ENCODE measurements at regions not wholly inside any gene's neighbourhood (a gene's known extent, or its start where the extent isn't known, plus 50 kb on each side); places are given as distances from the start of the nearest gene placed in this dataset.

GRCh38 chr2:217680381-217680780 is 322.4 kb downstream of the TNS1 start:
- TF ChIP-seq POLR2A (IDR thresholded peaks at IDR 0.05) (no peak), POLR2AphosphoS5 (IDR thresholded peaks at IDR 0.05) (no peak), EP300 (IDR thresholded peaks at IDR 0.05) (no peak)
- TF ChIP-seq, protein P1, sequence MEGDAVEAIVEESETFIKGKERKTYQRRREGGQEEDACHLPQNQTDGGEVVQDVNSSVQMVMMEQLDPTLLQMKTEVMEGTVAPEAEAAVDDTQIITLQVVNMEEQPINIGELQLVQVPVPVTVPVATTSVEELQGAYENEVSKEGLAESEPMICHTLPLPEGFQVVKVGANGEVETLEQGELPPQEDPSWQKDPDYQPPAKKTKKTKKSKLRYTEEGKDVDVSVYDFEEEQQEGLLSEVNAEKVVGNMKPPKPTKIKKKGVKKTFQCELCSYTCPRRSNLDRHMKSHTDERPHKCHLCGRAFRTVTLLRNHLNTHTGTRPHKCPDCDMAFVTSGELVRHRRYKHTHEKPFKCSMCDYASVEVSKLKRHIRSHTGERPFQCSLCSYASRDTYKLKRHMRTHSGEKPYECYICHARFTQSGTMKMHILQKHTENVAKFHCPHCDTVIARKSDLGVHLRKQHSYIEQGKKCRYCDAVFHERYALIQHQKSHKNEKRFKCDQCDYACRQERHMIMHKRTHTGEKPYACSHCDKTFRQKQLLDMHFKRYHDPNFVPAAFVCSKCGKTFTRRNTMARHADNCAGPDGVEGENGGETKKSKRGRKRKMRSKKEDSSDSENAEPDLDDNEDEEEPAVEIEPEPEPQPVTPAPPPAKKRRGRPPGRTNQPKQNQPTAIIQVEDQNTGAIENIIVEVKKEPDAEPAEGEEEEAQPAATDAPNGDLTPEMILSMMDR (IDR thresholded peaks at IDR 0.05) = no peak
- DNase-seq (no peak), ATAC-seq (ENCODE audit: low FRiP score in 2 of 2) (no peak)
- H3K9me3 ChIP-seq = no peaks in the 10 kb centered on the region
- no peaks in the 10 kb centered on the region for H3K36me3 ChIP-seq
- no peak overlapping the region for H3K4me3 ChIP-seq
- H3K4me1 ChIP-seq = peaks cover 0 to 3% (median under 1%) of the 10 kb centered on the region in 4 donors
- no peak overlapping the region for H3K27ac ChIP-seq
- 90% methylated on average over 2 of the region's 2 CpGs for WGBS, 2 donors
- no peaks in the 10 kb centered on the region for H3K27me3 ChIP-seq

- ATAC-seq (ENCODE audit: low FRiP score in 2 of 2) = no peak
- DNase-seq = no peak
Measured at GRCh38 chr2:217673627-217674026, 329.2 kb downstream of the TNS1 start.

GRCh38 chr2:217672472-217672871 is 330.3 kb downstream of the TNS1 start:
- ATAC-seq (ENCODE audit: low FRiP score in 2 of 2) (peak; percentile 57 to 73), DNase-seq (peak in 1 of 2 donors; percentile 67)
- Histone ChIP-seq H3K36me3 (no peaks in the 10 kb centered on the region), H3K4me3 (no peak overlapping the region), H3K4me1 (peaks cover 0 to 6% (median 0%) of the 10 kb centered on the region in 4 donors), H3K9me3 (no peaks in the 10 kb centered on the region), H3K27me3 (no peaks in the 10 kb centered on the region), H3K27ac (no peak overlapping the region)
- TF ChIP-seq POLR2A (IDR thresholded peaks at IDR 0.05) (no peak), EP300 (IDR thresholded peaks at IDR 0.05) (no peak), POLR2AphosphoS5 (IDR thresholded peaks at IDR 0.05) (no peak)
- TF ChIP-seq, protein P1 (IDR thresholded peaks at IDR 0.05) = no peak
- 64 to 69% methylated on average over 3 of the region's 3 CpGs for WGBS, 2 donors

More at GRCh38 chr2:217673627-217674026, 329.2 kb downstream of the TNS1 start:
- no peaks in the 10 kb centered on the region for H3K36me3 ChIP-seq
- no peak overlapping the region for H3K27ac ChIP-seq
- H3K9me3 ChIP-seq = no peaks in the 10 kb centered on the region
- H3K4me1 ChIP-seq = peaks cover 0 to 6% (median 0%) of the 10 kb centered on the region in 4 donors
- no peaks in the 10 kb centered on the region for H3K27me3 ChIP-seq
- WGBS, 2 donors = 65 to 70% methylated on average over 4 of the region's 4 CpGs
- no peak overlapping the region for H3K4me3 ChIP-seq
- TF ChIP-seq, protein P1 (IDR thresholded peaks at IDR 0.05) = no peak
- TF ChIP-seq POLR2A (IDR thresholded peaks at IDR 0.05) (no peak), EP300 (IDR thresholded peaks at IDR 0.05) (no peak)

- Histone ChIP-seq H3K9me3 (no peaks in the 10 kb centered on the region), H3K27me3 (no peaks in the 10 kb centered on the region), H3K27ac (no peak overlapping the region), H3K4me1 (peaks cover 0 to 6% (median 0%) of the 10 kb centered on the region in 4 donors), H3K4me3 (no peak overlapping the region), H3K36me3 (no peaks in the 10 kb centered on the region)
- DNase-seq (no peak), ATAC-seq (ENCODE audit: low FRiP score in 2 of 2) (peak in 1 of 2 donors; percentile 32)
- WGBS, 2 donors = 43 to 47% methylated on average over 2 of the region's 2 CpGs
- TF ChIP-seq POLR2A (IDR thresholded peaks at IDR 0.05) = no peak
- TF ChIP-seq POLR2AphosphoS5 (IDR thresholded peaks at IDR 0.05) = no peak
- TF ChIP-seq, protein P1 (IDR thresholded peaks at IDR 0.05) = no peak
- no peak for TF ChIP-seq EP300 (IDR thresholded peaks at IDR 0.05)
Measured at GRCh38 chr2:217671871-217672270, 330.9 kb downstream of the TNS1 start.

- ATAC-seq (ENCODE audit: low FRiP score in 2 of 2) (no peak), DNase-seq (no peak)
- Histone ChIP-seq H3K9me3 (no peaks in the 10 kb centered on the region), H3K27ac (no peak overlapping the region), H3K4me1 (peaks cover 0 to 6% (median 0%) of the 10 kb centered on the region in 4 donors), H3K27me3 (no peaks in the 10 kb centered on the region), H3K4me3 (no peak overlapping the region), H3K36me3 (no peaks in the 10 kb centered on the region)
- WGBS, 2 donors = 85 to 92% methylated on average over 1 of the region's 1 CpG
- TF ChIP-seq, protein P1 (IDR thresholded peaks at IDR 0.05) = no peak
- TF ChIP-seq POLR2A (IDR thresholded peaks at IDR 0.05) = no peak
- TF ChIP-seq EP300 (IDR thresholded peaks at IDR 0.05) = no peak
- no peak for TF ChIP-seq POLR2AphosphoS5 (IDR thresholded peaks at IDR 0.05)
Measured at GRCh38 chr2:217671075-217671474, 331.7 kb downstream of the TNS1 start.
